ENCODE measurements at regions not wholly inside any gene's neighbourhood (a gene's known extent, or its start where the extent isn't known, plus 50 kb on each side); places are given as distances from the start of the nearest gene placed in this dataset.

GRCh38 chr10:3622845-3623621, 162.0 kb downstream of the KLF6 start:
- TF ChIP-seq CTCF (IDR thresholded peaks at IDR 0.05 in 4 of 5, conservative IDR thresholded peaks at IDR 0.05 in 1 of 5) (no peak), POLR2A (IDR thresholded peaks at IDR 0.05) (no peak)

Measured in gastrocnemius medialis (tissue), 4 donors.